ENCODE measurements at regions not wholly inside any gene's neighbourhood (a gene's known extent, or its start where the extent isn't known, plus 50 kb on each side); places are given as distances from the start of the nearest gene placed in this dataset.
"Not testable (repeated sequence)": the region's sequence is repeated elsewhere in the genome, so short reads cannot be mapped to it uniquely, and the experiment has no call there.

DNA sequence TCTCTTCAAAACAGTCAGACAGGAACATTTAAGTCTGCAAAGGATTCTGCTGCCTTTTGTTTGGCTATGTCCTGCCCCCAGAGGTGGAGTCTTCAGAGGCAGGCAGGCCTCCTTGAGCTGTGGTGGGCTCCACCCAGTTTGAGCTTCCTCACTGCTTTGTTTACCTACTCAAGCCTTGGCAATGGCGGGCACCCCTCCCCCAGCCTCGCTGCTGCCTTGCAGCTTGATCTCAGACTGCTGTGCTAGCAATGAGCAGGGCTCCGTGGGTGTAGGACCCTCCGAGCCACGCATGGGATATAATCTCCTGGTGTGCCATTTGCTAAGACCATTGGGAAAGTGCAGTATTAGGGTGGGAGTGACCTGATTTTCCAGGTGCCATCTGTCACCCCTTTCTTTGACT, 685.4 kb upstream of the ITGA1 start:
- not testable (repeated sequence) for TF ChIP-seq CREB1 (IDR thresholded peaks at IDR 0.05; ENCODE audit: low read depth); SUZ12 (IDR thresholded peaks at IDR 0.05; ENCODE audit: unreplicated experiment); SP1 (IDR thresholded peaks at IDR 0.05; ENCODE audit: low read depth, low read length); POLR2AphosphoS5 (IDR thresholded peaks at IDR 0.05; ENCODE audit: low read length); FOXM1 (IDR thresholded peaks at IDR 0.05; ENCODE audit: low read depth, low read length); CBX5 (IDR thresholded peaks at IDR 0.05; ENCODE audit: low read depth); BMI1 (IDR thresholded peaks at IDR 0.05; ENCODE audit: borderline replicate concordance); NR2C2 (IDR thresholded peaks at IDR 0.05; ENCODE audit: borderline replicate concordance, control insufficient read depth, insufficient read length, low read depth)
- TF ChIP-seq, protein P1, sequence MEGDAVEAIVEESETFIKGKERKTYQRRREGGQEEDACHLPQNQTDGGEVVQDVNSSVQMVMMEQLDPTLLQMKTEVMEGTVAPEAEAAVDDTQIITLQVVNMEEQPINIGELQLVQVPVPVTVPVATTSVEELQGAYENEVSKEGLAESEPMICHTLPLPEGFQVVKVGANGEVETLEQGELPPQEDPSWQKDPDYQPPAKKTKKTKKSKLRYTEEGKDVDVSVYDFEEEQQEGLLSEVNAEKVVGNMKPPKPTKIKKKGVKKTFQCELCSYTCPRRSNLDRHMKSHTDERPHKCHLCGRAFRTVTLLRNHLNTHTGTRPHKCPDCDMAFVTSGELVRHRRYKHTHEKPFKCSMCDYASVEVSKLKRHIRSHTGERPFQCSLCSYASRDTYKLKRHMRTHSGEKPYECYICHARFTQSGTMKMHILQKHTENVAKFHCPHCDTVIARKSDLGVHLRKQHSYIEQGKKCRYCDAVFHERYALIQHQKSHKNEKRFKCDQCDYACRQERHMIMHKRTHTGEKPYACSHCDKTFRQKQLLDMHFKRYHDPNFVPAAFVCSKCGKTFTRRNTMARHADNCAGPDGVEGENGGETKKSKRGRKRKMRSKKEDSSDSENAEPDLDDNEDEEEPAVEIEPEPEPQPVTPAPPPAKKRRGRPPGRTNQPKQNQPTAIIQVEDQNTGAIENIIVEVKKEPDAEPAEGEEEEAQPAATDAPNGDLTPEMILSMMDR (IDR thresholded peaks at IDR 0.05 in 2 of 3, conservative IDR thresholded peaks at IDR 0.05 in 1 of 3; ENCODE audit: control insufficient read depth in 2 of 3, extremely low read depth in 1 of 3, insufficient read depth in 1 of 3, low read depth in 3 of 3, low read length in 3 of 3): not testable (repeated sequence)
- TF ChIP-seq, protein P2, sequence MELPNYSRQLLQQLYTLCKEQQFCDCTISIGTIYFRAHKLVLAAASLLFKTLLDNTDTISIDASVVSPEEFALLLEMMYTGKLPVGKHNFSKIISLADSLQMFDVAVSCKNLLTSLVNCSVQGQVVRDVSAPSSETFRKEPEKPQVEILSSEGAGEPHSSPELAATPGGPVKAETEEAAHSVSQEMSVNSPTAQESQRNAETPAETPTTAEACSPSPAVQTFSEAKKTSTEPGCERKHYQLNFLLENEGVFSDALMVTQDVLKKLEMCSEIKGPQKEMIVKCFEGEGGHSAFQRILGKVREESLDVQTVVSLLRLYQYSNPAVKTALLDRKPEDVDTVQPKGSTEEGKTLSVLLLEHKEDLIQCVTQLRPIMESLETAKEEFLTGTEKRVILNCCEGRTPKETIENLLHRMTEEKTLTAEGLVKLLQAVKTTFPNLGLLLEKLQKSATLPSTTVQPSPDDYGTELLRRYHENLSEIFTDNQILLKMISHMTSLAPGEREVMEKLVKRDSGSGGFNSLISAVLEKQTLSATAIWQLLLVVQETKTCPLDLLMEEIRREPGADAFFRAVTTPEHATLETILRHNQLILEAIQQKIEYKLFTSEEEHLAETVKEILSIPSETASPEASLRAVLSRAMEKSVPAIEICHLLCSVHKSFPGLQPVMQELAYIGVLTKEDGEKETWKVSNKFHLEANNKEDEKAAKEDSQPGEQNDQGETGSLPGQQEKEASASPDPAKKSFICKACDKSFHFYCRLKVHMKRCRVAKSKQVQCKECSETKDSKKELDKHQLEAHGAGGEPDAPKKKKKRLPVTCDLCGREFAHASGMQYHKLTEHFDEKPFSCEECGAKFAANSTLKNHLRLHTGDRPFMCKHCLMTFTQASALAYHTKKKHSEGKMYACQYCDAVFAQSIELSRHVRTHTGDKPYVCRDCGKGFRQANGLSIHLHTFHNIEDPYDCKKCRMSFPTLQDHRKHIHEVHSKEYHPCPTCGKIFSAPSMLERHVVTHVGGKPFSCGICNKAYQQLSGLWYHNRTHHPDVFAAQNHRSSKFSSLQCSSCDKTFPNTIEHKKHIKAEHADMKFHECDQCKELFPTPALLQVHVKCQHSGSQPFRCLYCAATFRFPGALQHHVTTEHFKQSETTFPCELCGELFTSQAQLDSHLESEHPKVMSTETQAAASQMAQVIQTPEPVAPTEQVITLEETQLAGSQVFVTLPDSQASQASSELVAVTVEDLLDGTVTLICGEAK (IDR thresholded peaks at IDR 0.05; ENCODE audit: borderline replicate concordance): not testable (repeated sequence)
- TF ChIP-seq, protein P3, sequence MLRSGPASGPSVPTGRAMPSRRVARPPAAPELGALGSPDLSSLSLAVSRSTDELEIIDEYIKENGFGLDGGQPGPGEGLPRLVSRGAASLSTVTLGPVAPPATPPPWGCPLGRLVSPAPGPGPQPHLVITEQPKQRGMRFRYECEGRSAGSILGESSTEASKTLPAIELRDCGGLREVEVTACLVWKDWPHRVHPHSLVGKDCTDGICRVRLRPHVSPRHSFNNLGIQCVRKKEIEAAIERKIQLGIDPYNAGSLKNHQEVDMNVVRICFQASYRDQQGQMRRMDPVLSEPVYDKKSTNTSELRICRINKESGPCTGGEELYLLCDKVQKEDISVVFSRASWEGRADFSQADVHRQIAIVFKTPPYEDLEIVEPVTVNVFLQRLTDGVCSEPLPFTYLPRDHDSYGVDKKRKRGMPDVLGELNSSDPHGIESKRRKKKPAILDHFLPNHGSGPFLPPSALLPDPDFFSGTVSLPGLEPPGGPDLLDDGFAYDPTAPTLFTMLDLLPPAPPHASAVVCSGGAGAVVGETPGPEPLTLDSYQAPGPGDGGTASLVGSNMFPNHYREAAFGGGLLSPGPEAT (IDR thresholded peaks at IDR 0.05; ENCODE audit: low read depth): not testable (repeated sequence)
- TF ChIP-seq, protein P4, sequence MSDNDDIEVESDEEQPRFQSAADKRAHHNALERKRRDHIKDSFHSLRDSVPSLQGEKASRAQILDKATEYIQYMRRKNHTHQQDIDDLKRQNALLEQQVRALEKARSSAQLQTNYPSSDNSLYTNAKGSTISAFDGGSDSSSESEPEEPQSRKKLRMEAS (IDR thresholded peaks at IDR 0.05; ENCODE audit: low read depth, low read length): not testable (repeated sequence)

Data from GM12878 (cell line).